Lower leg skin (tissue), 3 donors: ENCODE measurements at regions not wholly inside any gene's neighbourhood (a gene's known extent, or its start where the extent isn't known, plus 50 kb on each side); places are given as distances from the start of the nearest gene placed in this dataset.

Experiments used
- CTCF ChIP-seq, 3 donors: fragments of 450-650 bp; IDR thresholded peaks; one replicate each; pipeline ENCODE4 v1.5.1; 2016; ENCODE audit warnings: antibody characterized with exemption in 3 of 3, mild to moderate bottlenecking in 3 of 3, moderate library complexity in 2 of 3
- POLR2A ChIP-seq, 2 donors: fragments of 450-650 bp; IDR thresholded peaks; one replicate each; pipeline ENCODE4 v1.6.1; 2016 to 2017; ENCODE audit warnings: antibody characterized with exemption in 2 of 2, mild to moderate bottlenecking in 1 of 2, moderate library complexity in 1 of 2

- TF ChIP-seq CTCF (IDR thresholded peaks at IDR 0.05), result no peak
- no peak for TF ChIP-seq POLR2A (IDR thresholded peaks at IDR 0.05)
Observed at GRCh38 chr15:69663441-69663840, 210.8 kb downstream of the RPLP1 start.
